WTC11 (cell line): ENCODE measurements at regions not wholly inside any gene's neighbourhood (a gene's known extent, or its start where the extent isn't known, plus 50 kb on each side); places are given as distances from the start of the nearest gene placed in this dataset.

ENCODE experiments used
- ATAC-seq: fragments of 200-7000 bp; cut with Tn5 transposase; 2 replicates; pipeline ENCODE4 v1.10.0; 2021; ENCODE audit warnings: mild to moderate bottlenecking, moderate library complexity
- CTCF ChIA-PET: fragments of 300-600 bp; sonication (Branson Sonifier 250); formaldehyde crosslinking; loops from one replicate; lab custom pipeline; 2021; ENCODE audit warnings: antibody characterized with exemption; lab: Charles Lee
- POLR2A ChIA-PET: fragments of 350-600 bp; sonication (Branson Sonifier 250); formaldehyde crosslinking; loops from one replicate; lab custom pipeline; 2021; ENCODE audit warnings: antibody characterized with exemption; lab: Charles Lee
- DNase-seq: peaks from one replicate; pipeline ENCODE4 v3.0.0; 2021; ENCODE audit warnings: low spot score
- H3K27ac Mint-ChIP-seq: 2 replicates; pipeline ENCODE4 v1.8.0; 2021; ENCODE audit warnings: mixed read lengths
- H3K27me3 Mint-ChIP-seq: 2 replicates; pipeline ENCODE4 v1.8.0; 2021; ENCODE audit warnings: low read depth, mild to moderate bottlenecking, moderate library complexity, mixed read lengths
- H3K36me3 Mint-ChIP-seq: 2 replicates; pipeline ENCODE4 v1.8.0; 2021; ENCODE audit warnings: mixed read lengths
- H3K4me1 Mint-ChIP-seq: 2 replicates; pipeline ENCODE4 v1.8.0; 2022; ENCODE audit warnings: mixed read lengths
- H3K4me3 Mint-ChIP-seq: 2 replicates; pipeline ENCODE4 v1.8.0; 2021; ENCODE audit warnings: mild to moderate bottlenecking, moderate library complexity, mixed read lengths
- H3K9me3 Mint-ChIP-seq: 2 replicates; pipeline ENCODE4 v1.8.0; 2021; ENCODE audit warnings: mixed read lengths
- ELF4 ChIP-seq: sonication (generic); formaldehyde crosslinking; IDR thresholded peaks from 2 replicates; pipeline ENCODE4 v1.8.1; 2022; ENCODE audit warnings: low read depth, mild to moderate bottlenecking, moderate library complexity, missing genetic modification reagents
- FOXJ3 ChIP-seq: sonication (generic); formaldehyde crosslinking; IDR thresholded peaks from 2 replicates; pipeline ENCODE4 v1.9.0; 2021; ENCODE audit warnings: missing genetic modification reagents, mild to moderate bottlenecking, borderline replicate concordance
- FOXP1 ChIP-seq: sonication (generic); formaldehyde crosslinking; IDR thresholded peaks from 2 replicates; pipeline ENCODE4 v1.8.0; 2022; ENCODE audit warnings: missing genetic modification reagents, mild to moderate bottlenecking, moderate library complexity, borderline replicate concordance
- JUN ChIP-seq: sonication (generic); formaldehyde crosslinking; IDR thresholded peaks from 2 replicates; pipeline ENCODE4 v1.8.0; 2023; ENCODE audit warnings: mild to moderate bottlenecking, missing genetic modification reagents
- NR1H2 ChIP-seq: sonication (generic); formaldehyde crosslinking; IDR thresholded peaks from 2 replicates; pipeline ENCODE4 v1.9.0; 2021; ENCODE audit warnings: mild to moderate bottlenecking, moderate library complexity, missing genetic modification reagents
- RORB ChIP-seq: fragments of 250-450 bp; sonication (Bioruptor Pico); IDR thresholded peaks from 2 replicates; pipeline ENCODE4 v1.9.0; 2021; ENCODE audit warnings: mild to moderate bottlenecking
- SP1 ChIP-seq: sonication (generic); formaldehyde crosslinking; conservative IDR thresholded peaks from 2 replicates; pipeline ENCODE4 v1.8.1; 2022; ENCODE audit warnings: missing genetic modification reagents
- TEAD4 ChIP-seq: sonication (generic); formaldehyde crosslinking; IDR thresholded peaks from 2 replicates; pipeline ENCODE4 v1.8.0; 2022; ENCODE audit warnings: mild to moderate bottlenecking, missing genetic modification reagents
- ZBTB21 ChIP-seq: sonication (generic); formaldehyde crosslinking; IDR thresholded peaks from 2 replicates; pipeline ENCODE4 v1.8.1; 2023; ENCODE audit warnings: mild to moderate bottlenecking, missing genetic modification reagents, borderline replicate concordance
- ZNF138 ChIP-seq: sonication (generic); formaldehyde crosslinking; conservative IDR thresholded peaks from 2 replicates; pipeline ENCODE4 v1.8.1; 2022; ENCODE audit warnings: mild to moderate bottlenecking, moderate library complexity, missing genetic modification reagents
- ZNF317 ChIP-seq: sonication (generic); formaldehyde crosslinking; IDR thresholded peaks from 2 replicates; pipeline ENCODE4 v1.8.1; 2023; ENCODE audit warnings: low read depth, mild to moderate bottlenecking, moderate library complexity, missing genetic modification reagents, borderline replicate concordance
- ZNF416 ChIP-seq: fragments of 250-450 bp; sonication (Bioruptor Pico); IDR thresholded peaks from 2 replicates; pipeline ENCODE4 v1.9.0; 2021; ENCODE audit warnings: mild to moderate bottlenecking, inconsistent platforms
- ZNF671 ChIP-seq: fragments of 250-450 bp; sonication (Bioruptor Pico); IDR thresholded peaks from 2 replicates; pipeline ENCODE4 v1.8.0; 2021; ENCODE audit warnings: mild to moderate bottlenecking
- TF ChIP-seq, protein P1 (sequence below): fragments of 200-600 bp; IDR thresholded peaks from 2 replicates; pipeline ENCODE4 v1.8.0; 2022; ENCODE audit warnings: antibody characterized with exemption
- TF ChIP-seq, protein P2 (sequence below): sonication (generic); formaldehyde crosslinking; IDR thresholded peaks from 2 replicates; pipeline ENCODE4 v1.8.0; 2022; ENCODE audit warnings: mild to moderate bottlenecking, missing genetic modification reagents
- TF ChIP-seq, protein P3 (sequence below): sonication (generic); formaldehyde crosslinking; IDR thresholded peaks from 2 replicates; pipeline ENCODE4 v1.8.1; 2023; ENCODE audit warnings: mild to moderate bottlenecking, missing genetic modification reagents
- TF ChIP-seq, protein P4 (sequence below): fragments of 250-450 bp; sonication (Bioruptor Pico); IDR thresholded peaks from 2 replicates; pipeline ENCODE4 v2.1.2; 2022; ENCODE audit warnings: mild to moderate bottlenecking, moderate library complexity
- TF ChIP-seq, protein P5 (sequence below): sonication (generic); formaldehyde crosslinking; IDR thresholded peaks from 2 replicates; pipeline ENCODE4 v1.8.1; 2022; ENCODE audit warnings: missing genetic modification reagents, borderline replicate concordance
- TF ChIP-seq, protein P6 (sequence below): fragments of 250-450 bp; sonication (Bioruptor Pico); IDR thresholded peaks from 2 replicates; pipeline ENCODE4 v1.9.0; 2021; ENCODE audit warnings: mild to moderate bottlenecking
- TF ChIP-seq, protein P7 (sequence below): sonication (generic); formaldehyde crosslinking; IDR thresholded peaks from 2 replicates; pipeline ENCODE4 v1.8.1; 2023; ENCODE audit warnings: mild to moderate bottlenecking, missing genetic modification reagents, borderline replicate concordance

DNA sequence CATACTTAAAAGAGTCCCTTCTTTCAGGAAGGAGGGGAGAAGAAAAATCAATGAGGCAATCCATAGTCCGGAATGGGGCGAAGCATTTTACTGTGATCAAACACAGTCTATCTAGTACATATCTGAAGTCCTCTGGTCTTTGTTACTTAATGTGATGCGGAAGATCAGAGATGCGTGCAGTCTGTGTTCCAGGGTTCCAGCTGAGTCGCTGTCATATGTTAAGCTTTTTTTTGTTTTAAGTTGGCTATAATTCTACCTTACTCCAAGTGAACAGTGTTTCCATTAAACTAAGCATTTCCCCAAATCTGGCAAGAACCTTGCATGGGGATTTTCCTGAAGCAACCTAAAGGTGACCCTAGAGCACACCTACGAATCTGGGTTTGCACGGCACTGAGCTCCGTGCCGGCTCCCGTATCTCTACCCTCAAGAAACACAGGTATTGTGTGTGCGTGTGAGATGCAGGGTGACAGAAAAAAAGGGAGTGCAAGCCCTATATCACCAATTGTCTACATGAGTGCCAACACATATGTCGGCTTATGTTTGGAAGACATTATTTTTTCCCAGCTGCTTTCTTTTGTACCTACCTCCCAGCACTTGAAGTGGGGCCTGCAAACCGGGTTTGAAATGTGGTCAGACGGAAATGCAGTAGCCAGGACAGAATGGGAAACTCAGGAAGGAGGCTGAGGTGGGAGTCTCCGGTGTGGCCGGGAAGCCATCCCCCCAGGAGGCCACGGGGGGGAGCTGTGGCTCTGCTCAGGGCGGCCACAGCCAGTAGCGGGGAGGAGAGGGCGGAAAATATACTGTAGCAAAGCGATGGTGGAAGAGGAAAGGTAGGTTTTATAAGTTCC, 435.8 kb upstream of the MGMT start:
- peak; percentile 76 for DNase-seq
- Mint-ChIP-seq H3K4me3 (no peak overlapping the region), H3K9me3 (no peaks in the 10 kb centered on the region), H3K4me1 (peaks cover 41% of the 10 kb centered on the region), H3K36me3 (no peaks in the 10 kb centered on the region)
- POLR2A ChIA-PET: interaction anchor here (0.7 kb wide), 1 partner anchor 32 kb away, joined by 3 read pairs; no protein-coding TSS in a partner anchor
- CTCF ChIA-PET: interaction anchor here (0.6 to 1.6 kb wide), 10 partner anchors 8 to 939 kb away, joined by 3 to 10 read pairs (median 3); no protein-coding TSS in a partner anchor
- TF ChIP-seq, protein P1, sequence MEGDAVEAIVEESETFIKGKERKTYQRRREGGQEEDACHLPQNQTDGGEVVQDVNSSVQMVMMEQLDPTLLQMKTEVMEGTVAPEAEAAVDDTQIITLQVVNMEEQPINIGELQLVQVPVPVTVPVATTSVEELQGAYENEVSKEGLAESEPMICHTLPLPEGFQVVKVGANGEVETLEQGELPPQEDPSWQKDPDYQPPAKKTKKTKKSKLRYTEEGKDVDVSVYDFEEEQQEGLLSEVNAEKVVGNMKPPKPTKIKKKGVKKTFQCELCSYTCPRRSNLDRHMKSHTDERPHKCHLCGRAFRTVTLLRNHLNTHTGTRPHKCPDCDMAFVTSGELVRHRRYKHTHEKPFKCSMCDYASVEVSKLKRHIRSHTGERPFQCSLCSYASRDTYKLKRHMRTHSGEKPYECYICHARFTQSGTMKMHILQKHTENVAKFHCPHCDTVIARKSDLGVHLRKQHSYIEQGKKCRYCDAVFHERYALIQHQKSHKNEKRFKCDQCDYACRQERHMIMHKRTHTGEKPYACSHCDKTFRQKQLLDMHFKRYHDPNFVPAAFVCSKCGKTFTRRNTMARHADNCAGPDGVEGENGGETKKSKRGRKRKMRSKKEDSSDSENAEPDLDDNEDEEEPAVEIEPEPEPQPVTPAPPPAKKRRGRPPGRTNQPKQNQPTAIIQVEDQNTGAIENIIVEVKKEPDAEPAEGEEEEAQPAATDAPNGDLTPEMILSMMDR: peak; percentile 81; the same call in 1 of the 2 replicates
- TF ChIP-seq ZNF671: no peak
- TF ChIP-seq TEAD4 (CRISPR knock-in tag): no peak
- no peak for TF ChIP-seq FOXP1 (CRISPR knock-in tag)
- no peak for TF ChIP-seq ZNF138 (CRISPR knock-in tag)
- TF ChIP-seq, protein P2, sequence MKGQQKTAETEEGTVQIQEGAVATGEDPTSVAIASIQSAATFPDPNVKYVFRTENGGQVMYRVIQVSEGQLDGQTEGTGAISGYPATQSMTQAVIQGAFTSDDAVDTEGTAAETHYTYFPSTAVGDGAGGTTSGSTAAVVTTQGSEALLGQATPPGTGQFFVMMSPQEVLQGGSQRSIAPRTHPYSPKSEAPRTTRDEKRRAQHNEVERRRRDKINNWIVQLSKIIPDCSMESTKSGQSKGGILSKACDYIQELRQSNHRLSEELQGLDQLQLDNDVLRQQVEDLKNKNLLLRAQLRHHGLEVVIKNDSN: no peak
- TF ChIP-seq, protein P3, sequence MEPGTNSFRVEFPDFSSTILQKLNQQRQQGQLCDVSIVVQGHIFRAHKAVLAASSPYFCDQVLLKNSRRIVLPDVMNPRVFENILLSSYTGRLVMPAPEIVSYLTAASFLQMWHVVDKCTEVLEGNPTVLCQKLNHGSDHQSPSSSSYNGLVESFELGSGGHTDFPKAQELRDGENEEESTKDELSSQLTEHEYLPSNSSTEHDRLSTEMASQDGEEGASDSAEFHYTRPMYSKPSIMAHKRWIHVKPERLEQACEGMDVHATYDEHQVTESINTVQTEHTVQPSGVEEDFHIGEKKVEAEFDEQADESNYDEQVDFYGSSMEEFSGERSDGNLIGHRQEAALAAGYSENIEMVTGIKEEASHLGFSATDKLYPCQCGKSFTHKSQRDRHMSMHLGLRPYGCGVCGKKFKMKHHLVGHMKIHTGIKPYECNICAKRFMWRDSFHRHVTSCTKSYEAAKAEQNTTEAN: no peak
- no peak for TF ChIP-seq ZBTB21
- TF ChIP-seq, all 79 proteins: peak for 1
- Mint-ChIP-seq H3K27me3 (no peaks in the 10 kb centered on the region), H3K27ac (no peak overlapping the region)
- peak; percentile 95 for ATAC-seq

DNA sequence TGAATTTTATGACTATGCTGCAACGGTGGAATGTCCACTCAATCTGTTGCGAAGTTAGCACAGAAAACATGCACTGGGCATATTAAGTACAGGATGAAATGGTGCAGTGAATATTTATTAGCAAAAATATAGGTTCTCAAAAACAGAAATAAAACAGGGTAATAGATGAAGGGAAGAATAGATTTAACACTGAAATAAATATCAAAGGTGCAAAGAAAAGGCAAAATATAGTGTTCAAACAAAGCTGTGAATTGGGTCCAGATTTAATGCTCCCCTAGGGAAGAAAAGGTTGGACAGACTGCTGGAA, 435.2 kb upstream of the MGMT start:
- ChIA-PET CTCF (interaction anchor here (1.0 to 1.6 kb wide), 5 partner anchors 8 to 631 kb away, joined by 3 to 10 read pairs (median 4); no protein-coding TSS in a partner anchor), POLR2A (no interaction called here)
- DNase-seq (no peak), ATAC-seq (no peak)
- H3K27me3 Mint-ChIP-seq: no peaks in the 10 kb centered on the region
- H3K9me3 Mint-ChIP-seq: no peaks in the 10 kb centered on the region
- peaks cover 41% of the 10 kb centered on the region for H3K4me1 Mint-ChIP-seq
- H3K36me3 Mint-ChIP-seq: no peaks in the 10 kb centered on the region
- H3K27ac Mint-ChIP-seq: no peak overlapping the region
- no peak overlapping the region for H3K4me3 Mint-ChIP-seq
- TF ChIP-seq, protein P4, sequence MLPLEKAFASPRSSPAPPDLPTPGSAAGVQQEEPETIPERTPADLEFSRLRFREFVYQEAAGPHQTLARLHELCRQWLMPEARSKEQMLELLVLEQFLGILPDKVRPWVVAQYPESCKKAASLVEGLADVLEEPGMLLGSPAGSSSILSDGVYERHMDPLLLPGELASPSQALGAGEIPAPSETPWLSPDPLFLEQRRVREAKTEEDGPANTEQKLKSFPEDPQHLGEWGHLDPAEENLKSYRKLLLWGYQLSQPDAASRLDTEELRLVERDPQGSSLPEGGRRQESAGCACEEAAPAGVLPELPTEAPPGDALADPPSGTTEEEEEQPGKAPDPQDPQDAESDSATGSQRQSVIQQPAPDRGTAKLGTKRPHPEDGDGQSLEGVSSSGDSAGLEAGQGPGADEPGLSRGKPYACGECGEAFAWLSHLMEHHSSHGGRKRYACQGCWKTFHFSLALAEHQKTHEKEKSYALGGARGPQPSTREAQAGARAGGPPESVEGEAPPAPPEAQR (CRISPR knock-in tag): no peak
- TF ChIP-seq, protein P5, sequence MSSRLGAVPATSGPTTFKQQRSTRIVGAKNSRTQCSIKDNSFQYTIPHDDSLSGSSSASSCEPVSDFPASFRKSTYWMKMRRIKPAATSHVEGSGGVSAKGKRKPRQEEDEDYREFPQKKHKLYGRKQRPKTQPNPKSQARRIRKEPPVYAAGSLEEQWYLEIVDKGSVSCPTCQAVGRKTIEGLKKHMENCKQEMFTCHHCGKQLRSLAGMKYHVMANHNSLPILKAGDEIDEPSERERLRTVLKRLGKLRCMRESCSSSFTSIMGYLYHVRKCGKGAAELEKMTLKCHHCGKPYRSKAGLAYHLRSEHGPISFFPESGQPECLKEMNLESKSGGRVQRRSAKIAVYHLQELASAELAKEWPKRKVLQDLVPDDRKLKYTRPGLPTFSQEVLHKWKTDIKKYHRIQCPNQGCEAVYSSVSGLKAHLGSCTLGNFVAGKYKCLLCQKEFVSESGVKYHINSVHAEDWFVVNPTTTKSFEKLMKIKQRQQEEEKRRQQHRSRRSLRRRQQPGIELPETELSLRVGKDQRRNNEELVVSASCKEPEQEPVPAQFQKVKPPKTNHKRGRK (CRISPR knock-in tag): no peak
- TF ChIP-seq SP1 (CRISPR knock-in tag): no peak; the same call in 1 of the 2 replicates
- TF ChIP-seq JUN: no peak
- TF ChIP-seq ZNF317: no peak
- TF ChIP-seq FOXJ3 (CRISPR knock-in tag): no peak
- TF ChIP-seq NR1H2 (CRISPR knock-in tag): no peak
- TF ChIP-seq, protein P6, sequence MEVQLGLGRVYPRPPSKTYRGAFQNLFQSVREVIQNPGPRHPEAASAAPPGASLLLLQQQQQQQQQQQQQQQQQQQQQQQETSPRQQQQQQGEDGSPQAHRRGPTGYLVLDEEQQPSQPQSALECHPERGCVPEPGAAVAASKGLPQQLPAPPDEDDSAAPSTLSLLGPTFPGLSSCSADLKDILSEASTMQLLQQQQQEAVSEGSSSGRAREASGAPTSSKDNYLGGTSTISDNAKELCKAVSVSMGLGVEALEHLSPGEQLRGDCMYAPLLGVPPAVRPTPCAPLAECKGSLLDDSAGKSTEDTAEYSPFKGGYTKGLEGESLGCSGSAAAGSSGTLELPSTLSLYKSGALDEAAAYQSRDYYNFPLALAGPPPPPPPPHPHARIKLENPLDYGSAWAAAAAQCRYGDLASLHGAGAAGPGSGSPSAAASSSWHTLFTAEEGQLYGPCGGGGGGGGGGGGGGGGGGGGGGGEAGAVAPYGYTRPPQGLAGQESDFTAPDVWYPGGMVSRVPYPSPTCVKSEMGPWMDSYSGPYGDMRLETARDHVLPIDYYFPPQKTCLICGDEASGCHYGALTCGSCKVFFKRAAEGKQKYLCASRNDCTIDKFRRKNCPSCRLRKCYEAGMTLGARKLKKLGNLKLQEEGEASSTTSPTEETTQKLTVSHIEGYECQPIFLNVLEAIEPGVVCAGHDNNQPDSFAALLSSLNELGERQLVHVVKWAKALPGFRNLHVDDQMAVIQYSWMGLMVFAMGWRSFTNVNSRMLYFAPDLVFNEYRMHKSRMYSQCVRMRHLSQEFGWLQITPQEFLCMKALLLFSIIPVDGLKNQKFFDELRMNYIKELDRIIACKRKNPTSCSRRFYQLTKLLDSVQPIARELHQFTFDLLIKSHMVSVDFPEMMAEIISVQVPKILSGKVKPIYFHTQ (CRISPR knock-in tag): no peak
- no peak for TF ChIP-seq ZNF416 (CRISPR knock-in tag)
- TF ChIP-seq, protein P7, sequence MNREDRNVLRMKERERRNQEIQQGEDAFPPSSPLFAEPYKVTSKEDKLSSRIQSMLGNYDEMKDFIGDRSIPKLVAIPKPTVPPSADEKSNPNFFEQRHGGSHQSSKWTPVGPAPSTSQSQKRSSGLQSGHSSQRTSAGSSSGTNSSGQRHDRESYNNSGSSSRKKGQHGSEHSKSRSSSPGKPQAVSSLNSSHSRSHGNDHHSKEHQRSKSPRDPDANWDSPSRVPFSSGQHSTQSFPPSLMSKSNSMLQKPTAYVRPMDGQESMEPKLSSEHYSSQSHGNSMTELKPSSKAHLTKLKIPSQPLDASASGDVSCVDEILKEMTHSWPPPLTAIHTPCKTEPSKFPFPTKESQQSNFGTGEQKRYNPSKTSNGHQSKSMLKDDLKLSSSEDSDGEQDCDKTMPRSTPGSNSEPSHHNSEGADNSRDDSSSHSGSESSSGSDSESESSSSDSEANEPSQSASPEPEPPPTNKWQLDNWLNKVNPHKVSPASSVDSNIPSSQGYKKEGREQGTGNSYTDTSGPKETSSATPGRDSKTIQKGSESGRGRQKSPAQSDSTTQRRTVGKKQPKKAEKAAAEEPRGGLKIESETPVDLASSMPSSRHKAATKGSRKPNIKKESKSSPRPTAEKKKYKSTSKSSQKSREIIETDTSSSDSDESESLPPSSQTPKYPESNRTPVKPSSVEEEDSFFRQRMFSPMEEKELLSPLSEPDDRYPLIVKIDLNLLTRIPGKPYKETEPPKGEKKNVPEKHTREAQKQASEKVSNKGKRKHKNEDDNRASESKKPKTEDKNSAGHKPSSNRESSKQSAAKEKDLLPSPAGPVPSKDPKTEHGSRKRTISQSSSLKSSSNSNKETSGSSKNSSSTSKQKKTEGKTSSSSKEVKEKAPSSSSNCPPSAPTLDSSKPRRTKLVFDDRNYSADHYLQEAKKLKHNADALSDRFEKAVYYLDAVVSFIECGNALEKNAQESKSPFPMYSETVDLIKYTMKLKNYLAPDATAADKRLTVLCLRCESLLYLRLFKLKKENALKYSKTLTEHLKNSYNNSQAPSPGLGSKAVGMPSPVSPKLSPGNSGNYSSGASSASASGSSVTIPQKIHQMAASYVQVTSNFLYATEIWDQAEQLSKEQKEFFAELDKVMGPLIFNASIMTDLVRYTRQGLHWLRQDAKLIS (CRISPR knock-in tag): no peak
- no peak for TF ChIP-seq ELF4 (CRISPR knock-in tag)
- no peak for TF ChIP-seq RORB (CRISPR knock-in tag)
